ENCODE measurements at regions not wholly inside any gene's neighbourhood (a gene's known extent, or its start where the extent isn't known, plus 50 kb on each side); places are given as distances from the start of the nearest gene placed in this dataset.

GRCh38 chr3:98964784-98965183 lies 63.3 kb upstream of the DCBLD2 start:
- intact Hi-C loops (cut with DNase I): no loop called here

GRCh38 chr3:98963546-98963945 lies 62.1 kb upstream of the DCBLD2 start:
- Histone ChIP-seq H3K4me1 (ENCODE audit: control insufficient read depth in 2 of 3, insufficient read depth in 2 of 3, low read depth in 1 of 3, low read length in 3 of 3) (no peaks in the 10 kb centered on the region), H3K9me3 (ENCODE audit: control insufficient read depth in 2 of 3, insufficient read depth in 1 of 3, low read length in 3 of 3) (no peaks in the 10 kb centered on the region), H3K27ac (ENCODE audit: low read depth in 2 of 2, low read length in 2 of 2) (no peak overlapping the region), H3K36me3 (ENCODE audit: control insufficient read depth in 2 of 3, insufficient read depth in 3 of 3, low read length in 3 of 3) (no peaks in the 10 kb centered on the region), H3K27me3 (ENCODE audit: control insufficient read depth, insufficient read depth, low read length) (no peaks in the 10 kb centered on the region), H3K4me3 (ENCODE audit: low read length in 3 of 3) (no peak overlapping the region), H3K9ac (ENCODE audit: low read length in 3 of 3) (no peak overlapping the region)
- no peak for DNase-seq
- TF ChIP-seq CTCF (IDR thresholded peaks at IDR 0.05; ENCODE audit: borderline replicate concordance, extremely low read depth, insufficient read depth): no peak
- no peak for FAIRE-seq
- intact Hi-C loops (cut with DNase I): no loop called here

More at GRCh38 chr3:98964784-98965183, 63.3 kb upstream of the DCBLD2 start:
- no peaks in the 10 kb centered on the region for H3K27me3 ChIP-seq (ENCODE audit: control insufficient read depth, insufficient read depth, low read length)
- DNase-seq: no peak
- H3K9me3 ChIP-seq (ENCODE audit: control insufficient read depth in 2 of 3, insufficient read depth in 1 of 3, low read length in 3 of 3): no peaks in the 10 kb centered on the region
- no peak overlapping the region for H3K4me3 ChIP-seq (ENCODE audit: low read length in 3 of 3)
- TF ChIP-seq CTCF (IDR thresholded peaks at IDR 0.05; ENCODE audit: borderline replicate concordance, extremely low read depth, insufficient read depth): no peak
- H3K4me1 ChIP-seq (ENCODE audit: control insufficient read depth in 2 of 3, insufficient read depth in 2 of 3, low read depth in 1 of 3, low read length in 3 of 3): no peaks in the 10 kb centered on the region
- H3K27ac ChIP-seq (ENCODE audit: low read depth in 2 of 2, low read length in 2 of 2): no peak overlapping the region
- H3K9ac ChIP-seq (ENCODE audit: low read length in 3 of 3): no peak overlapping the region
- no peaks in the 10 kb centered on the region for H3K36me3 ChIP-seq (ENCODE audit: control insufficient read depth in 2 of 3, insufficient read depth in 3 of 3, low read length in 3 of 3)
- FAIRE-seq: no peak

GRCh38 chr3:98962951-98963350 lies 61.5 kb upstream of the DCBLD2 start:
- H3K4me1 ChIP-seq (ENCODE audit: control insufficient read depth in 2 of 3, insufficient read depth in 2 of 3, low read depth in 1 of 3, low read length in 3 of 3): no peaks in the 10 kb centered on the region
- H3K36me3 ChIP-seq (ENCODE audit: control insufficient read depth in 2 of 3, insufficient read depth in 3 of 3, low read length in 3 of 3): no peaks in the 10 kb centered on the region
- no peaks in the 10 kb centered on the region for H3K9me3 ChIP-seq (ENCODE audit: control insufficient read depth in 2 of 3, insufficient read depth in 1 of 3, low read length in 3 of 3)
- TF ChIP-seq CTCF (IDR thresholded peaks at IDR 0.05; ENCODE audit: borderline replicate concordance, extremely low read depth, insufficient read depth): no peak
- no peak overlapping the region for H3K9ac ChIP-seq (ENCODE audit: low read length in 3 of 3)
- H3K4me3 ChIP-seq (ENCODE audit: low read length in 3 of 3): no peak overlapping the region
- intact Hi-C loops (cut with DNase I): no loop called here
- FAIRE-seq (no peak), DNase-seq (no peak)
- no peaks in the 10 kb centered on the region for H3K27me3 ChIP-seq (ENCODE audit: control insufficient read depth, insufficient read depth, low read length)
- no peak overlapping the region for H3K27ac ChIP-seq (ENCODE audit: low read depth in 2 of 2, low read length in 2 of 2)

Data from kidney (tissue), 13 donors.